Muscle layer of duodenum (tissue), 2 donors: ENCODE measurements at regions not wholly inside any gene's neighbourhood (a gene's known extent, or its start where the extent isn't known, plus 50 kb on each side); places are given as distances from the start of the nearest gene placed in this dataset.

Experiments
- H3K27ac ChIP-seq: one replicate; pipeline ENCODE4 v1.7.0; 2013; ENCODE audit warnings: mild to moderate bottlenecking, low read length
- H3K27me3 ChIP-seq: one replicate; pipeline ENCODE4 v1.7.0; 2013; ENCODE audit warnings: low read depth, mild to moderate bottlenecking, control low read depth, low read length
- H3K36me3 ChIP-seq, 2 donors: one replicate each; pipeline ENCODE4 v1.7.0; 2013; ENCODE audit warnings: low read length in 2 of 2, control low read depth in 1 of 2, mild to moderate bottlenecking in 1 of 2; ENCODE audit not compliant: insufficient read depth in 2 of 2, control insufficient read depth in 1 of 2
- H3K4me1 ChIP-seq, 2 donors: one replicate each; pipeline ENCODE4 v1.7.0; 2013; ENCODE audit warnings: low read length in 2 of 2, mild to moderate bottlenecking in 2 of 2, control low read depth in 1 of 2, moderate library complexity in 1 of 2; ENCODE audit not compliant: insufficient read depth in 2 of 2, control insufficient read depth in 1 of 2
- H3K4me3 ChIP-seq, 2 donors: one replicate each; pipeline ENCODE4 v1.7.0; 2013; ENCODE audit warnings: low read length in 2 of 2, low read depth in 1 of 2, mild to moderate bottlenecking in 1 of 2
- H3K9me3 ChIP-seq, 2 donors: one replicate each; pipeline ENCODE4 v1.7.0; 2013; ENCODE audit warnings: low read length in 2 of 2, control low read depth in 1 of 2, mild to moderate bottlenecking in 1 of 2; ENCODE audit not compliant: control insufficient read depth in 1 of 2
- donor health status: healthy.

- H3K27me3 ChIP-seq, result no peaks in the 10 kb centered on the region
- H3K4me1 ChIP-seq, result no peaks in the 10 kb centered on the region
- H3K36me3 ChIP-seq, result no peaks in the 10 kb centered on the region
- no peak overlapping the region for H3K4me3 ChIP-seq
- no peaks in the 10 kb centered on the region for H3K9me3 ChIP-seq
- H3K27ac ChIP-seq, result no peak overlapping the region
Observed at GRCh38 chr11:15565880-15566279, 451.2 kb downstream of the INSC start.

GRCh38 chr11:15568440-15568839, 453.7 kb downstream of the INSC start:
- Histone ChIP-seq H3K4me3 (no peak overlapping the region), H3K36me3 (no peaks in the 10 kb centered on the region), H3K4me1 (no peaks in the 10 kb centered on the region), H3K27ac (no peak overlapping the region), H3K27me3 (no peaks in the 10 kb centered on the region), H3K9me3 (no peaks in the 10 kb centered on the region)

GRCh38 chr11:15569305-15570025, 454.7 kb downstream of the INSC start:
- Histone ChIP-seq H3K27ac (no peak overlapping the region), H3K9me3 (no peaks in the 10 kb centered on the region), H3K4me3 (no peak overlapping the region), H3K27me3 (no peaks in the 10 kb centered on the region), H3K4me1 (no peaks in the 10 kb centered on the region), H3K36me3 (no peaks in the 10 kb centered on the region)

GRCh38 chr11:15575409-15575808, 460.7 kb downstream of the INSC start:
- Histone ChIP-seq H3K27ac (no peak overlapping the region), H3K36me3 (no peaks in the 10 kb centered on the region), H3K4me1 (no peaks in the 10 kb centered on the region), H3K9me3 (no peaks in the 10 kb centered on the region), H3K4me3 (no peak overlapping the region), H3K27me3 (no peaks in the 10 kb centered on the region)

GRCh38 chr11:15576769-15577168, 462.0 kb downstream of the INSC start:
- Histone ChIP-seq H3K27ac (no peak overlapping the region), H3K27me3 (no peaks in the 10 kb centered on the region), H3K4me1 (no peaks in the 10 kb centered on the region), H3K9me3 (no peaks in the 10 kb centered on the region), H3K4me3 (no peak overlapping the region), H3K36me3 (no peaks in the 10 kb centered on the region)

- H3K27me3 ChIP-seq, result no peaks in the 10 kb centered on the region
- H3K36me3 ChIP-seq, result no peaks in the 10 kb centered on the region
- H3K9me3 ChIP-seq, result no peaks in the 10 kb centered on the region
- H3K4me1 ChIP-seq, result no peaks in the 10 kb centered on the region
- no peak overlapping the region for H3K27ac ChIP-seq
- no peak overlapping the region for H3K4me3 ChIP-seq
Observed at GRCh38 chr11:15577519-15577918, 462.8 kb downstream of the INSC start.

- Histone ChIP-seq H3K36me3 (no peaks in the 10 kb centered on the region), H3K9me3 (no peaks in the 10 kb centered on the region), H3K4me1 (no peaks in the 10 kb centered on the region), H3K27ac (no peak overlapping the region), H3K27me3 (no peaks in the 10 kb centered on the region), H3K4me3 (no peak overlapping the region)
Observed at GRCh38 chr11:15579287-15580001, 464.7 kb downstream of the INSC start.

- H3K4me1 ChIP-seq, result no peaks in the 10 kb centered on the region
- H3K27me3 ChIP-seq, result no peaks in the 10 kb centered on the region
- H3K4me3 ChIP-seq, result no peak overlapping the region
- no peaks in the 10 kb centered on the region for H3K9me3 ChIP-seq
- H3K27ac ChIP-seq, result no peak overlapping the region
- H3K36me3 ChIP-seq, result no peaks in the 10 kb centered on the region
Observed at GRCh38 chr11:15580056-15580774, 465.5 kb downstream of the INSC start.

- H3K27ac ChIP-seq, result no peak overlapping the region
- H3K4me1 ChIP-seq, result no peaks in the 10 kb centered on the region
- H3K4me3 ChIP-seq, result no peak overlapping the region
- H3K27me3 ChIP-seq, result no peaks in the 10 kb centered on the region
- no peaks in the 10 kb centered on the region for H3K36me3 ChIP-seq
- no peaks in the 10 kb centered on the region for H3K9me3 ChIP-seq
Observed at GRCh38 chr11:15580775-15581095, 466.0 kb downstream of the INSC start.

GRCh38 chr11:15584158-15584557, 469.4 kb downstream of the INSC start:
- no peaks in the 10 kb centered on the region for H3K9me3 ChIP-seq
- H3K4me1 ChIP-seq, result no peaks in the 10 kb centered on the region
- H3K27ac ChIP-seq, result no peak overlapping the region
- no peak overlapping the region for H3K4me3 ChIP-seq
- no peaks in the 10 kb centered on the region for H3K27me3 ChIP-seq
- no peaks in the 10 kb centered on the region for H3K36me3 ChIP-seq

- no peak overlapping the region for H3K4me3 ChIP-seq
- H3K9me3 ChIP-seq, result no peaks in the 10 kb centered on the region
- no peaks in the 10 kb centered on the region for H3K27me3 ChIP-seq
- no peaks in the 10 kb centered on the region for H3K4me1 ChIP-seq
- no peak overlapping the region for H3K27ac ChIP-seq
- H3K36me3 ChIP-seq, result no peaks in the 10 kb centered on the region
Observed at GRCh38 chr11:15585602-15586331, 471.0 kb downstream of the INSC start.
